Neural progenitor cell (in vitro differentiated cells): ENCODE measurements at regions not wholly inside any gene's neighbourhood (a gene's known extent, or its start where the extent isn't known, plus 50 kb on each side); places are given as distances from the start of the nearest gene placed in this dataset.
"Not testable (repeated sequence)": the region's sequence is repeated elsewhere in the genome, so short reads cannot be mapped to it uniquely, and the experiment has no call there.

ENCODE experiments used
- DNase-seq: peaks from one replicate; pipeline ENCODE4 v3.0.0-alpha.2; 2016; ENCODE audit warnings: low spot score
- H2AFZ ChIP-seq: fragments of 200-600 bp; sonication (generic); replicated peaks from 2 replicates; pipeline ENCODE4 v1.6.1; 2016; ENCODE audit warnings: antibody characterized with exemption
- H3F3A ChIP-seq: fragments of 200-600 bp; sonication (generic); 2 replicates; pipeline ENCODE4 v1.6.1; 2016; ENCODE audit warnings: antibody characterized with exemption, low read depth
- H3K27ac ChIP-seq: fragments of 200-600 bp; sonication (generic); 2 replicates; pipeline ENCODE4 v1.5.1; 2016; ENCODE audit warnings: mild to moderate bottlenecking
- H3K27me3 ChIP-seq: fragments of 200-600 bp; sonication (generic); 2 replicates; pipeline ENCODE4 v1.6.1; 2016; ENCODE audit warnings: mild to moderate bottlenecking, moderate library complexity
- H3K36me3 ChIP-seq: fragments of 200-600 bp; sonication (generic); 2 replicates; pipeline ENCODE4 v1.5.1; 2016
- H3K4me1 ChIP-seq: fragments of 200-600 bp; sonication (generic); 2 replicates; pipeline ENCODE4 v1.6.1; 2016; ENCODE audit warnings: mixed run types
- H3K4me2 ChIP-seq: fragments of 200-600 bp; sonication (generic); 2 replicates; pipeline ENCODE4 v1.6.1; 2016
- H3K4me3 ChIP-seq: fragments of 200-600 bp; sonication (generic); 2 replicates; pipeline ENCODE4 v1.5.1; 2016
- H3K79me2 ChIP-seq: fragments of 200-600 bp; sonication (generic); 2 replicates; pipeline ENCODE4 v1.6.1; 2016; ENCODE audit warnings: low read depth
- H3K9ac ChIP-seq: fragments of 200-600 bp; sonication (generic); 2 replicates; pipeline ENCODE4 v1.6.1; 2016
- H3K9me3 ChIP-seq: fragments of 200-600 bp; sonication (generic); 2 replicates; pipeline ENCODE4 v1.5.1; 2016; ENCODE audit warnings: low read depth
- H4K20me1 ChIP-seq: fragments of 200-600 bp; sonication (generic); 2 replicates; pipeline ENCODE4 v1.6.1; 2016; ENCODE audit warnings: low read depth
- H3K27ac Mint-ChIP-seq: 3 replicates; pipeline ENCODE4 v1.8.0; 2021; ENCODE audit warnings: mixed read lengths
- H3K27me3 Mint-ChIP-seq: 2 replicates; pipeline ENCODE4 v1.8.0; 2022; ENCODE audit warnings: low read depth, mild to moderate bottlenecking, inconsistent platforms, moderate library complexity, mixed read lengths; ENCODE audit not compliant: insufficient read depth
- H3K36me3 Mint-ChIP-seq: 3 replicates; pipeline ENCODE4 v1.8.0; 2021; ENCODE audit warnings: mixed read lengths
- H3K4me1 Mint-ChIP-seq: 3 replicates; pipeline ENCODE4 v1.8.0; 2021; ENCODE audit warnings: mixed read lengths
- H3K4me3 Mint-ChIP-seq: 3 replicates; pipeline ENCODE4 v1.8.0; 2021; ENCODE audit warnings: mild to moderate bottlenecking, moderate library complexity, mixed read lengths
- H3K9me3 Mint-ChIP-seq: 3 replicates; pipeline ENCODE4 v1.8.0; 2020; ENCODE audit warnings: mixed read lengths
- EZH2 ChIP-seq: fragments of 200-600 bp; sonication (generic); IDR thresholded peaks from 2 replicates; pipeline ENCODE4 v1.6.1; 2017; ENCODE audit warnings: antibody characterized with exemption, mild to moderate bottlenecking, moderate library complexity
- EZH2phosphoT487 ChIP-seq: fragments of 200-600 bp; sonication (generic); IDR thresholded peaks from 2 replicates; pipeline ENCODE4 v1.6.1; 2017; ENCODE audit warnings: antibody characterized with exemption
- TF ChIP-seq, protein P1 (sequence below): fragments of 200-600 bp; sonication (generic); IDR thresholded peaks from 2 replicates; pipeline ENCODE4 v1.5.1; 2017; ENCODE audit warnings: antibody characterized with exemption, mild to moderate bottlenecking

DNA sequence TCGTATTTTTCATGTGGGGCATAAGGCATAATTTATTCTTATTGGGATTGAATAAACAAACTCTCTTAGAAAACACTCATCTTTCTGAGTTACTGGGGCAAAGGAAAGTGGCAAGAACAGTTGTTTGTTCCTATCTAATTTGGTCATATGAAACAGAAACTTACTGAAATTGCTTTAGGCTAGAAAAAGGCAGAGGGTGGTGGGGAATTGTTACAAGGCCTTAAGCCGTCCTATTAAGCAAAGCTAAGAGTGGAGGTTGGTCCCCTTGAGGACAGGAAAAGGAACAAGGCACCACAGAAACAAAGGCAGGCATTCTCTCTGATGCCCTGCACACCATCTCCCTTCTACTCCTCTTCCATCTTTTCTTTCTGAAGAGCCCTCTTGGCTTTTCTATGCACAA lies 830.9 kb downstream of the EDEM1 start:
- no peaks in the 10 kb centered on the region for H4K20me1 ChIP-seq
- Mint-ChIP-seq H3K4me1 (no peaks in the 10 kb centered on the region), H3K27ac (no peak overlapping the region), H3K4me3 (no peak overlapping the region), H3K36me3 (no peaks in the 10 kb centered on the region), H3K27me3 (no peaks in the 10 kb centered on the region), H3K9me3 (peaks cover 6% of the 10 kb centered on the region)
- no peaks in the 10 kb centered on the region for H3K79me2 ChIP-seq
- H3K9me3 ChIP-seq: no peaks in the 10 kb centered on the region
- H3K27me3 ChIP-seq: no peaks in the 10 kb centered on the region
- no peaks in the 10 kb centered on the region for H3K4me1 ChIP-seq
- no peaks in the 10 kb centered on the region for H3K36me3 ChIP-seq
- DNase-seq: no peak
- no peak overlapping the region for H3K4me2 ChIP-seq
- no peak overlapping the region for H2AFZ ChIP-seq
- H3K9ac ChIP-seq: no peak overlapping the region
- no peaks in the 10 kb centered on the region for H3F3A ChIP-seq
- TF ChIP-seq EZH2 (no peak), EZH2phosphoT487 (no peak)
- TF ChIP-seq, protein P1, sequence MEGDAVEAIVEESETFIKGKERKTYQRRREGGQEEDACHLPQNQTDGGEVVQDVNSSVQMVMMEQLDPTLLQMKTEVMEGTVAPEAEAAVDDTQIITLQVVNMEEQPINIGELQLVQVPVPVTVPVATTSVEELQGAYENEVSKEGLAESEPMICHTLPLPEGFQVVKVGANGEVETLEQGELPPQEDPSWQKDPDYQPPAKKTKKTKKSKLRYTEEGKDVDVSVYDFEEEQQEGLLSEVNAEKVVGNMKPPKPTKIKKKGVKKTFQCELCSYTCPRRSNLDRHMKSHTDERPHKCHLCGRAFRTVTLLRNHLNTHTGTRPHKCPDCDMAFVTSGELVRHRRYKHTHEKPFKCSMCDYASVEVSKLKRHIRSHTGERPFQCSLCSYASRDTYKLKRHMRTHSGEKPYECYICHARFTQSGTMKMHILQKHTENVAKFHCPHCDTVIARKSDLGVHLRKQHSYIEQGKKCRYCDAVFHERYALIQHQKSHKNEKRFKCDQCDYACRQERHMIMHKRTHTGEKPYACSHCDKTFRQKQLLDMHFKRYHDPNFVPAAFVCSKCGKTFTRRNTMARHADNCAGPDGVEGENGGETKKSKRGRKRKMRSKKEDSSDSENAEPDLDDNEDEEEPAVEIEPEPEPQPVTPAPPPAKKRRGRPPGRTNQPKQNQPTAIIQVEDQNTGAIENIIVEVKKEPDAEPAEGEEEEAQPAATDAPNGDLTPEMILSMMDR: no peak
- no peak overlapping the region for H3K4me3 ChIP-seq
- H3K27ac ChIP-seq: no peak overlapping the region

GRCh38 chr3:6022621-6023020 lies 835.1 kb downstream of the EDEM1 start:
- no peaks in the 10 kb centered on the region for H3K36me3 Mint-ChIP-seq

GRCh38 chr3:6025032-6025431 lies 835.9 kb upstream of the GRM7 start:
- no peaks in the 10 kb centered on the region for H3K9me3 ChIP-seq

More at GRCh38 chr3:6022621-6023020, 835.1 kb downstream of the EDEM1 start:
- DNase-seq: no peak
- no peak overlapping the region for H3K4me3 Mint-ChIP-seq
- no peaks in the 10 kb centered on the region for H3K4me1 Mint-ChIP-seq
- no peak overlapping the region for H3K4me2 ChIP-seq
- no peak overlapping the region for H2AFZ ChIP-seq
- no peak for TF ChIP-seq EZH2phosphoT487
- TF ChIP-seq, protein P1: no peak
- no peak for TF ChIP-seq EZH2
- no peaks in the 10 kb centered on the region for H3K79me2 ChIP-seq
- peaks cover 10% of the 10 kb centered on the region for H3K9me3 Mint-ChIP-seq
- H3K27me3 Mint-ChIP-seq: no peaks in the 10 kb centered on the region
- no peak overlapping the region for H3K4me3 ChIP-seq
- no peak overlapping the region for H3K27ac ChIP-seq
- H3F3A ChIP-seq: no peaks in the 10 kb centered on the region
- no peaks in the 10 kb centered on the region for H3K4me1 ChIP-seq
- no peaks in the 10 kb centered on the region for H3K36me3 ChIP-seq
- no peaks in the 10 kb centered on the region for H4K20me1 ChIP-seq
- no peaks in the 10 kb centered on the region for H3K9me3 ChIP-seq
- H3K9ac ChIP-seq: no peak overlapping the region
- H3K27me3 ChIP-seq: no peaks in the 10 kb centered on the region
- H3K27ac Mint-ChIP-seq: no peak overlapping the region

DNA sequence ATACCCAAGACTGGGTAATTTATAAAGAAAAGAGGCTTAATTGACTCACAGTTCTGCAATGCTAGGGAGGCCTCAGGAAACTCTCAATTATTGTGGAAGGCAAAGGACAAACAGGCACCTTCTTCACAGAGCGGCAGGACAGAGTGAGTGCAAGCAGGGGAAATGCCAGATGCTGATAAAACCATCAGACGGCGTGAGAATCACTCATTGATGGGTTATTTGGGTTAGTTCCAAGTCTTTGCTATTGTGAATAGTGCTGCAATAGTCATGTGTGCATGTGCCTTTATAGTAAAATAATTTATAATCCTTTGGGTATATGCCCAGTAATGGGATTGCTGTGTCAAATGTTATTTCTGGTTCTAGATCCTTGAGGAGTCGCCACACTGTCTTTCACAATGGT lies 830.3 kb upstream of the GRM7 start:
- not testable (repeated sequence) for H3K79me2 ChIP-seq, H3K27me3 Mint-ChIP-seq, H3K4me2 ChIP-seq, H3K4me3 ChIP-seq, H3F3A ChIP-seq, H3K9me3 ChIP-seq, H3K36me3 Mint-ChIP-seq, H3K27ac ChIP-seq, H3K4me1 ChIP-seq, H3K4me1 Mint-ChIP-seq, DNase-seq, H3K9ac ChIP-seq, H3K27me3 ChIP-seq, H3K36me3 ChIP-seq, H3K27ac Mint-ChIP-seq, H3K4me3 Mint-ChIP-seq, H2AFZ ChIP-seq, H4K20me1 ChIP-seq
- H3K9me3 Mint-ChIP-seq: peaks cover 14% of the 10 kb centered on the region

More at GRCh38 chr3:6025032-6025431, 835.9 kb upstream of the GRM7 start:
- TF ChIP-seq EZH2: no peak
- Histone ChIP-seq H2AFZ (no peak overlapping the region), H3K4me3 (no peak overlapping the region), H4K20me1 (no peaks in the 10 kb centered on the region), H3K4me2 (no peak overlapping the region), H3K27me3 (no peaks in the 10 kb centered on the region), H3K27ac (no peak overlapping the region), H3K79me2 (no peaks in the 10 kb centered on the region), H3K4me1 (no peaks in the 10 kb centered on the region), H3K36me3 (no peaks in the 10 kb centered on the region), H3K9ac (no peak overlapping the region), H3F3A (no peaks in the 10 kb centered on the region)
- DNase-seq: no peak
- Mint-ChIP-seq H3K4me3 (no peak overlapping the region), H3K27me3 (no peaks in the 10 kb centered on the region), H3K27ac (no peak overlapping the region), H3K4me1 (no peaks in the 10 kb centered on the region), H3K9me3 (peaks cover 10% of the 10 kb centered on the region), H3K36me3 (no peaks in the 10 kb centered on the region)
